SK-N-SH (cell line): ENCODE measurements at regions not wholly inside any gene's neighbourhood (a gene's known extent, or its start where the extent isn't known, plus 50 kb on each side); places are given as distances from the start of the nearest gene placed in this dataset.
"Not testable (repeated sequence)": the region's sequence is repeated elsewhere in the genome, so short reads cannot be mapped to it uniquely, and the experiment has no call there.

ENCODE experiments used
- JUND ChIP-seq: IDR thresholded peaks from 2 replicates; pipeline ENCODE4 v1.4.0; 2012
- SIN3A ChIP-seq: IDR thresholded peaks from 2 replicates; pipeline ENCODE4 v1.6.1; 2012; ENCODE audit warnings: low read depth, mild to moderate bottlenecking, low read length, moderate library complexity, borderline replicate concordance
- TF ChIP-seq, protein P1 (sequence below): fragments of 200-600 bp; sonication (generic); IDR thresholded peaks from 2 replicates; pipeline ENCODE4 v1.6.1; 2017; ENCODE audit warnings: antibody characterized with exemption, mild to moderate bottlenecking, moderate library complexity

GRCh38 chr4:161277150-161277787, 886.5 kb downstream of the FSTL5 start:
- TF ChIP-seq JUND, SIN3A: not testable (repeated sequence)
- TF ChIP-seq, protein P1, sequence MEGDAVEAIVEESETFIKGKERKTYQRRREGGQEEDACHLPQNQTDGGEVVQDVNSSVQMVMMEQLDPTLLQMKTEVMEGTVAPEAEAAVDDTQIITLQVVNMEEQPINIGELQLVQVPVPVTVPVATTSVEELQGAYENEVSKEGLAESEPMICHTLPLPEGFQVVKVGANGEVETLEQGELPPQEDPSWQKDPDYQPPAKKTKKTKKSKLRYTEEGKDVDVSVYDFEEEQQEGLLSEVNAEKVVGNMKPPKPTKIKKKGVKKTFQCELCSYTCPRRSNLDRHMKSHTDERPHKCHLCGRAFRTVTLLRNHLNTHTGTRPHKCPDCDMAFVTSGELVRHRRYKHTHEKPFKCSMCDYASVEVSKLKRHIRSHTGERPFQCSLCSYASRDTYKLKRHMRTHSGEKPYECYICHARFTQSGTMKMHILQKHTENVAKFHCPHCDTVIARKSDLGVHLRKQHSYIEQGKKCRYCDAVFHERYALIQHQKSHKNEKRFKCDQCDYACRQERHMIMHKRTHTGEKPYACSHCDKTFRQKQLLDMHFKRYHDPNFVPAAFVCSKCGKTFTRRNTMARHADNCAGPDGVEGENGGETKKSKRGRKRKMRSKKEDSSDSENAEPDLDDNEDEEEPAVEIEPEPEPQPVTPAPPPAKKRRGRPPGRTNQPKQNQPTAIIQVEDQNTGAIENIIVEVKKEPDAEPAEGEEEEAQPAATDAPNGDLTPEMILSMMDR, result not testable (repeated sequence)
